HG02763 (cell line): ENCODE measurements at regions not wholly inside any gene's neighbourhood (a gene's known extent, or its start where the extent isn't known, plus 50 kb on each side); places are given as distances from the start of the nearest gene placed in this dataset.
"Not testable (repeated sequence)": the region's sequence is repeated elsewhere in the genome, so short reads cannot be mapped to it uniquely, and the experiment has no call there.

Experiments
- ATAC-seq: cut with Tn5 transposase; IDR thresholded peaks from one replicate; pipeline ENCODE4 v1.9.1; 2021; ENCODE audit warnings: mild to moderate bottlenecking, moderate library complexity; ENCODE audit not compliant: unreplicated experiment

- ATAC-seq: not testable (repeated sequence)
These were observed 109.1 kb downstream of the CCDC74A start for GRCh38 chr2:131636704-131637308.

- ATAC-seq: not testable (repeated sequence)
These were observed 111.4 kb downstream of the CCDC74A start for GRCh38 chr2:131639001-131639620.

GRCh38 chr2:131641414-131642206, 113.9 kb downstream of the CCDC74A start:
- ATAC-seq: no peak

- not testable (repeated sequence) for ATAC-seq
These were observed 115.5 kb downstream of the CCDC74A start for GRCh38 chr2:131643180-131643579.

GRCh38 chr2:131645177-131645765, 117.6 kb downstream of the CCDC74A start:
- no peak for ATAC-seq

GRCh38 chr2:131646220-131646619, 118.5 kb downstream of the CCDC74A start:
- not testable (repeated sequence) for ATAC-seq

GRCh38 chr2:131646669-131647297, 119.1 kb downstream of the CCDC74A start:
- no peak for ATAC-seq

- not testable (repeated sequence) for ATAC-seq
These were observed 120.9 kb downstream of the CCDC74A start for GRCh38 chr2:131648565-131648964.

- not testable (repeated sequence) for ATAC-seq
These were observed 124.6 kb downstream of the CCDC74A start for GRCh38 chr2:131652246-131652645.

GRCh38 chr2:131654107-131654506, 126.4 kb downstream of the CCDC74A start:
- ATAC-seq: not testable (repeated sequence)

- no peak for ATAC-seq
These were observed 129.3 kb downstream of the CCDC74A start for GRCh38 chr2:131656816-131657633.

GRCh38 chr2:131657895-131658768, 130.4 kb downstream of the CCDC74A start:
- no peak for ATAC-seq

GRCh38 chr2:131658769-131659131, 131.1 kb downstream of the CCDC74A start:
- ATAC-seq: no peak

GRCh38 chr2:131659168-131659572, 131.5 kb downstream of the CCDC74A start:
- no peak for ATAC-seq

- ATAC-seq: not testable (repeated sequence)
These were observed 133.6 kb downstream of the CCDC74A start for GRCh38 chr2:131661101-131661782.

- ATAC-seq: not testable (repeated sequence)
These were observed 134.3 kb downstream of the CCDC74A start for GRCh38 chr2:131661884-131662535.

GRCh38 chr2:131663501-131663900, 135.8 kb downstream of the CCDC74A start:
- ATAC-seq: not testable (repeated sequence)

- not testable (repeated sequence) for ATAC-seq
These were observed 138.0 kb downstream of the CCDC74A start for GRCh38 chr2:131665716-131666115.
